ENCODE measurements at regions not wholly inside any gene's neighbourhood (a gene's known extent, or its start where the extent isn't known, plus 50 kb on each side); places are given as distances from the start of the nearest gene placed in this dataset.

DNA sequence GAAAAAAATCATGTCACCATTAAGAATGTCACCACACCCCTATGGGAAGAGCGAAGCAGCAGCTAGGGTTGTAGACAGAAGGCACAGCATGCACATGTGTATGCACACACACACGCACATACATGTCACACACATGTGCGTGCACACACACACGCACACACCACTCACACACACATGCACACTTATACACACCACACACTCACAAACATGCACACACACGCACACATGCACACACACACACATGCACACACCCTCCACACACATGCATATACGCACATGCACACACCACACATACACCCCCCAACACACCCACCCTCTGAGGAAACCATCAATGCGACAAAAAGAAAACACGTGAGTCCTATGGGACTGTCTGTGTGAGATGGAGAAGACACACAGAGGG is 205.4 kb downstream of the ENGASE start:
- no peak overlapping the region for H3K4me2 ChIP-seq (ENCODE audit: low read depth, low read length)
- 27% methylated on average over 7 of the region's 8 CpGs for WGBS (ENCODE audit: low lambda C conversion rate)
- ChIA-PET CTCF (ENCODE audit: low intra/inter-chr PET ratio, low total read pairs) (no interaction called here), POLR2A (no interaction called here)
- intact Hi-C loops (cut with micrococcal nuclease; ENCODE audit: unreplicated experiment) (no loop called here), in situ Hi-C loops (cut with HindIII; ENCODE audit: extremely low pct_ligation_motif_present, low pct_unique_long_range_greater_than_20kb) (no loop called here)
- H3K27ac ChIP-seq (ENCODE audit: extremely low read length, insufficient read depth, low read length), result no peak overlapping the region
- H3K4me1 ChIP-seq (ENCODE audit: insufficient read depth, low read length), result peaks cover 10% of the 10 kb centered on the region
- H3K9ac ChIP-seq (ENCODE audit: insufficient read depth, low read depth, low read length), result no peak overlapping the region
- peaks cover 5% of the 10 kb centered on the region; the same call in 1 of the 2 replicates for H4K20me1 ChIP-seq (ENCODE audit: insufficient read depth, low read length)
- FAIRE-seq (no peak), DNase-seq (ENCODE audit: low spot score) (no peak), ATAC-seq (no peak)
- TF ChIP-seq MNT (IDR thresholded peaks at IDR 0.05) (peak; percentile 95), ZNF530 (CRISPR knock-in tag; IDR thresholded peaks at IDR 0.05; ENCODE audit: low read depth) (no peak), KLF13 (CRISPR knock-in tag; IDR thresholded peaks at IDR 0.05) (no peak)
- H3K4me3 ChIP-seq (replicated peaks in 1 of 3; ENCODE audit: insufficient read depth in 1 of 3, low read depth in 2 of 3, low read length in 3 of 3), result no peak overlapping the region
- no peaks in the 10 kb centered on the region for H3K9me3 ChIP-seq (ENCODE audit: low read length)
- BruUV-seq (replicated peaks), result no TSS peak
- no peaks in the 10 kb centered on the region for H3K36me3 ChIP-seq (replicated peaks in 1 of 2; ENCODE audit: control insufficient read depth in 1 of 2, insufficient read depth in 2 of 2, low read length in 2 of 2)
- peaks cover 10 to 77% of the 10 kb centered on the region in 2 experiments for H3K27me3 ChIP-seq (ENCODE audit: control insufficient read depth in 1 of 2, insufficient read depth in 2 of 2, low read length in 2 of 2)
- H2AFZ ChIP-seq (ENCODE audit: low read length), result no peak overlapping the region
- H3K79me2 ChIP-seq (ENCODE audit: insufficient read depth, low read length), result no peaks in the 10 kb centered on the region

- POLR2A ChIA-PET, result no interaction called here
- no TSS peak for BruUV-seq (replicated peaks)
- intact Hi-C loops (cut with micrococcal nuclease; ENCODE audit: unreplicated experiment), result no loop called here
- FAIRE-seq (no peak), DNase-seq (ENCODE audit: low spot score) (no peak), ATAC-seq (no peak)
- Histone ChIP-seq H3K27me3 (ENCODE audit: control insufficient read depth in 1 of 2, insufficient read depth in 2 of 2, low read length in 2 of 2) (peaks cover 9 to 74% of the 10 kb centered on the region in 2 experiments), H3K9me3 (ENCODE audit: low read length) (no peaks in the 10 kb centered on the region), H3K36me3 (replicated peaks in 1 of 2; ENCODE audit: control insufficient read depth in 1 of 2, insufficient read depth in 2 of 2, low read length in 2 of 2) (no peaks in the 10 kb centered on the region), H3K4me2 (ENCODE audit: low read depth, low read length) (no peak overlapping the region), H4K20me1 (ENCODE audit: insufficient read depth, low read length) (peaks cover 5% of the 10 kb centered on the region; the same call in 1 of the 2 replicates), H3K4me1 (ENCODE audit: insufficient read depth, low read length) (peaks cover 10% of the 10 kb centered on the region), H3K4me3 (replicated peaks in 1 of 3; ENCODE audit: insufficient read depth in 1 of 3, low read depth in 2 of 3, low read length in 3 of 3) (no peak overlapping the region), H3K79me2 (ENCODE audit: insufficient read depth, low read length) (no peaks in the 10 kb centered on the region), H2AFZ (ENCODE audit: low read length) (no peak overlapping the region), H3K9ac (ENCODE audit: insufficient read depth, low read depth, low read length) (no peak overlapping the region), H3K27ac (ENCODE audit: extremely low read length, insufficient read depth, low read length) (no peak overlapping the region)
- in situ Hi-C loops (cut with HindIII; ENCODE audit: extremely low pct_ligation_motif_present, low pct_unique_long_range_greater_than_20kb), result no loop called here
- CTCF ChIA-PET (ENCODE audit: low intra/inter-chr PET ratio, low total read pairs), result no interaction called here
- 5% methylated on average over 10 of the region's 11 CpGs for WGBS (ENCODE audit: low lambda C conversion rate)
- TF ChIP-seq KLF13 (CRISPR knock-in tag; IDR thresholded peaks at IDR 0.05), result no peak
- no peak for TF ChIP-seq SRSF9 (IDR thresholded peaks at IDR 0.05; ENCODE audit: borderline replicate concordance, insufficient read depth, low read depth, low read length, poor library complexity, severe bottlenecking)
- TF ChIP-seq NKX3-1 (CRISPR knock-in tag; IDR thresholded peaks at IDR 0.05), result no peak
- TF ChIP-seq, protein P1, sequence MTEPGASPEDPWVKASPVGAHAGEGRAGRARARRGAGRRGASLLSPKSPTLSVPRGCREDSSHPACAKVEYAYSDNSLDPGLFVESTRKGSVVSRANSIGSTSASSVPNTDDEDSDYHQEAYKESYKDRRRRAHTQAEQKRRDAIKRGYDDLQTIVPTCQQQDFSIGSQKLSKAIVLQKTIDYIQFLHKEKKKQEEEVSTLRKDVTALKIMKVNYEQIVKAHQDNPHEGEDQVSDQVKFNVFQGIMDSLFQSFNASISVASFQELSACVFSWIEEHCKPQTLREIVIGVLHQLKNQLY (CRISPR knock-in tag; IDR thresholded peaks at IDR 0.05), result no peak
- TF ChIP-seq TBX2 (CRISPR knock-in tag; IDR thresholded peaks at IDR 0.05; ENCODE audit: borderline replicate concordance), result no peak
- no peak for TF ChIP-seq PHF20 (CRISPR knock-in tag; IDR thresholded peaks at IDR 0.05)
- no peak for TF ChIP-seq ZFP37 (CRISPR knock-in tag; IDR thresholded peaks at IDR 0.05; ENCODE audit: borderline replicate concordance)
- TF ChIP-seq HBP1 (CRISPR knock-in tag; IDR thresholded peaks at IDR 0.05; ENCODE audit: low read depth), result no peak
- no peak for TF ChIP-seq MXI1 (IDR thresholded peaks at IDR 0.05; ENCODE audit: borderline replicate concordance, low read depth, low read length)
- no peak for TF ChIP-seq CHD4 (IDR thresholded peaks at IDR 0.05; ENCODE audit: borderline replicate concordance, low read length)
- no peak for TF ChIP-seq ZNF580 (CRISPR knock-in tag; IDR thresholded peaks at IDR 0.05; ENCODE audit: borderline replicate concordance, low read depth)
- TF ChIP-seq FOXJ3 (CRISPR knock-in tag; IDR thresholded peaks at IDR 0.05; ENCODE audit: borderline replicate concordance), result no peak
- TF ChIP-seq ZNF296 (CRISPR knock-in tag; conservative IDR thresholded peaks at IDR 0.05), result no peak
- no peak for TF ChIP-seq ZSCAN12 (CRISPR knock-in tag; IDR thresholded peaks at IDR 0.05)
Measured at GRCh38 chr17:79279320-79279719, 204.7 kb downstream of the ENGASE start.

Measured in HepG2 (cell line).